Midbrain (tissue), 1 donor: ENCODE measurements at regions not wholly inside any gene's neighbourhood (a gene's known extent, or its start where the extent isn't known, plus 50 kb on each side); places are given as distances from the start of the nearest gene placed in this dataset.

Experiments used
- DNase-seq: peaks from one replicate; lab custom pipeline; 2025; lab: John Stamatoyannopoulos, UW

- DNase-seq = no peak
Observed at GRCh38 chr20:17858450-17859001, 110.1 kb downstream of the SNX5 start.

GRCh38 chr20:17857639-17858449 lies 110.8 kb downstream of the SNX5 start:
- DNase-seq = no peak

- no peak for DNase-seq
Observed at GRCh38 chr20:17856837-17857605, 111.6 kb downstream of the SNX5 start.

- no peak for DNase-seq
Observed at GRCh38 chr20:17856024-17856564, 112.5 kb downstream of the SNX5 start.

- peak; percentile 36 for DNase-seq
Observed at GRCh38 chr20:17854307-17854903, 114.2 kb downstream of the SNX5 start.

- DNase-seq = no peak
Observed at GRCh38 chr20:17852323-17852722, 116.3 kb downstream of the SNX5 start.

- DNase-seq = no peak
Observed at GRCh38 chr20:17850684-17851026, 117.9 kb downstream of the SNX5 start.

GRCh38 chr20:17849901-17850683 lies 118.5 kb downstream of the SNX5 start:
- DNase-seq = no peak

GRCh38 chr20:17849138-17849900 lies 119.3 kb downstream of the SNX5 start:
- DNase-seq = no peak

- DNase-seq = no peak
Observed at GRCh38 chr20:17848249-17849048, 120.1 kb downstream of the SNX5 start.

- DNase-seq = no peak
Observed at GRCh38 chr20:17845701-17846475, 122.7 kb downstream of the SNX5 start.

- no peak for DNase-seq
Observed at GRCh38 chr20:17844549-17845298, 123.9 kb downstream of the SNX5 start.

- DNase-seq = no peak
Observed at GRCh38 chr20:17844133-17844429, 124.5 kb downstream of the SNX5 start.

- DNase-seq = no peak
Observed at GRCh38 chr20:17843246-17844132, 125.1 kb downstream of the SNX5 start.

- no peak for DNase-seq
Observed at GRCh38 chr20:17841751-17842215, 126.8 kb downstream of the SNX5 start.

GRCh38 chr20:17840423-17840822 lies 128.2 kb downstream of the SNX5 start:
- DNase-seq = no peak

- DNase-seq = no peak
Observed at GRCh38 chr20:17838921-17839320, 129.7 kb downstream of the SNX5 start.
